ENCODE measurements at regions not wholly inside any gene's neighbourhood (a gene's known extent, or its start where the extent isn't known, plus 50 kb on each side); places are given as distances from the start of the nearest gene placed in this dataset.
"Not testable (repeated sequence)": the region's sequence is repeated elsewhere in the genome, so short reads cannot be mapped to it uniquely, and the experiment has no call there.

- Histone ChIP-seq H3K4me2 (ENCODE audit: low read length) (no peak overlapping the region), H3K4me3 (ENCODE audit: low read depth, low read length, poor library complexity, severe bottlenecking) (no peak overlapping the region), H3K27ac (ENCODE audit: low read depth, low read length, poor library complexity, severe bottlenecking) (no peak overlapping the region), H3K9ac (ENCODE audit: low read length) (no peak overlapping the region), H3K4me1 (ENCODE audit: insufficient read depth, low read length, severe bottlenecking) (no peaks in the 10 kb centered on the region), H3K79me2 (ENCODE audit: insufficient read depth, low read length) (no peaks in the 10 kb centered on the region), H3K9me3 (ENCODE audit: low read length) (no peaks in the 10 kb centered on the region), H3K9me2 (ENCODE audit: low read depth, low read length) (no peaks in the 10 kb centered on the region), H3K27me3 (ENCODE audit: insufficient read depth, low read length) (no peaks in the 10 kb centered on the region), H4K20me1 (ENCODE audit: insufficient read depth, low read length) (no peaks in the 10 kb centered on the region), H3K36me3 (ENCODE audit: insufficient read depth, low read length) (no peaks in the 10 kb centered on the region), H2AFZ (ENCODE audit: low read length) (no peak overlapping the region), H3F3A (ENCODE audit: insufficient read depth, low read length) (no peaks in the 10 kb centered on the region)
- no peak for TF ChIP-seq EZH2 (IDR thresholded peaks at IDR 0.05; ENCODE audit: borderline replicate concordance, low read length)
- no peak for TF ChIP-seq CTCF (IDR thresholded peaks at IDR 0.05; ENCODE audit: low read length)
Observed at GRCh38 chr5:133859073-133859472, 109.4 kb downstream of the C5orf15 start.

GRCh38 chr5:133857595-133858313 lies 110.7 kb downstream of the C5orf15 start:
- not testable (repeated sequence) for H3K79me2 ChIP-seq (ENCODE audit: insufficient read depth, low read length); H3K9ac ChIP-seq (ENCODE audit: low read length); H2AFZ ChIP-seq (ENCODE audit: low read length); H3K4me3 ChIP-seq (ENCODE audit: low read depth, low read length, poor library complexity, severe bottlenecking); H3K9me2 ChIP-seq (ENCODE audit: low read depth, low read length); H4K20me1 ChIP-seq (ENCODE audit: insufficient read depth, low read length); H3K36me3 ChIP-seq (ENCODE audit: insufficient read depth, low read length); H3K9me3 ChIP-seq (ENCODE audit: low read length); H3K27ac ChIP-seq (ENCODE audit: low read depth, low read length, poor library complexity, severe bottlenecking); H3K4me2 ChIP-seq (ENCODE audit: low read length); H3K27me3 ChIP-seq (ENCODE audit: insufficient read depth, low read length); H3F3A ChIP-seq (ENCODE audit: insufficient read depth, low read length); H3K4me1 ChIP-seq (ENCODE audit: insufficient read depth, low read length, severe bottlenecking)

- no peaks in the 10 kb centered on the region for H3K9me2 ChIP-seq (ENCODE audit: low read depth, low read length)
- no peak for TF ChIP-seq CTCF (IDR thresholded peaks at IDR 0.05; ENCODE audit: low read length)
- no peak for TF ChIP-seq EZH2 (IDR thresholded peaks at IDR 0.05; ENCODE audit: borderline replicate concordance, low read length)
- H3F3A ChIP-seq (ENCODE audit: insufficient read depth, low read length), result no peaks in the 10 kb centered on the region
- no peak overlapping the region for H2AFZ ChIP-seq (ENCODE audit: low read length)
- no peaks in the 10 kb centered on the region for H3K4me1 ChIP-seq (ENCODE audit: insufficient read depth, low read length, severe bottlenecking)
- no peak overlapping the region for H3K9ac ChIP-seq (ENCODE audit: low read length)
- no peaks in the 10 kb centered on the region for H3K36me3 ChIP-seq (ENCODE audit: insufficient read depth, low read length)
- H3K79me2 ChIP-seq (ENCODE audit: insufficient read depth, low read length), result no peaks in the 10 kb centered on the region
- H3K27ac ChIP-seq (ENCODE audit: low read depth, low read length, poor library complexity, severe bottlenecking), result no peak overlapping the region
- H3K4me3 ChIP-seq (ENCODE audit: low read depth, low read length, poor library complexity, severe bottlenecking), result no peak overlapping the region
- no peaks in the 10 kb centered on the region for H4K20me1 ChIP-seq (ENCODE audit: insufficient read depth, low read length)
- no peaks in the 10 kb centered on the region; the same call in 1 of the 2 replicates for H3K27me3 ChIP-seq (ENCODE audit: insufficient read depth, low read length)
- H3K9me3 ChIP-seq (ENCODE audit: low read length), result no peaks in the 10 kb centered on the region
- no peak overlapping the region for H3K4me2 ChIP-seq (ENCODE audit: low read length)
Observed at GRCh38 chr5:133854554-133854953, 113.9 kb downstream of the C5orf15 start.

Data from OCI-LY1 (cell line).